Adrenal gland (tissue), 9 donors: ENCODE measurements at regions not wholly inside any gene's neighbourhood (a gene's known extent, or its start where the extent isn't known, plus 50 kb on each side); places are given as distances from the start of the nearest gene placed in this dataset.

Experiments
- DNase-seq, 7 donors: peaks; one replicate each; pipeline ENCODE4 v3.0.0-alpha.2; 2019 to 2020
- H3K27ac ChIP-seq, 5 donors: fragments of 200-600 bp; sonication (generic) in 4 of 5; 1 replicate in 3 of 5; 2 replicates in 2 of 5; pipeline versions ENCODE4 v1.5.1 to v1.8.0; 2016 to 2020; ENCODE audit warnings: mild to moderate bottlenecking in 1 of 5
- H3K27me3 ChIP-seq: fragments of 200-600 bp; 2 replicates; pipeline ENCODE4 v1.8.0; 2021
- H3K36me3 ChIP-seq, 2 donors: fragments of 200-600 bp; replicated peaks in 1 of 2; 1 replicate in 1 of 2; 2 replicates in 1 of 2; pipeline versions ENCODE4 v1.5.1 to v1.8.0; 2018 to 2022
- H3K4me1 ChIP-seq, 2 donors: fragments of 200-600 bp; replicated peaks in 1 of 2; 1 replicate in 1 of 2; 2 replicates in 1 of 2; pipeline versions ENCODE4 v1.5.1 to v1.8.0; 2018 to 2021
- H3K4me3 ChIP-seq, 4 donors: fragments of 200-600 bp; sonication (generic) in 3 of 4; one replicate each; pipeline ENCODE4 v1.5.1; 2016 to 2018
- H3K9me3 ChIP-seq, 3 donors: fragments of 200-600 bp; sonication (generic) in 1 of 3; replicated peaks in 1 of 3; 1 replicate in 2 of 3; 2 replicates in 1 of 3; pipeline versions ENCODE4 v1.5.1 to v1.8.0; 2016 to 2021
- CTCF ChIP-seq, 6 experiments: fragments of 450-650 bp in 4 of 6; fragments of 200-600 bp in 2 of 6; sonication (generic) in 1 of 6; IDR thresholded peaks; 1 replicate in 5 of 6; 2 replicates in 1 of 6; pipeline versions ENCODE4 v1.5.1 to v1.8.0; 2016 to 2021; ENCODE audit warnings: antibody characterized with exemption in 6 of 6, mild to moderate bottlenecking in 2 of 6, moderate library complexity in 1 of 6
- POLR2A ChIP-seq, 2 donors: fragments of 450-650 bp; IDR thresholded peaks; one replicate each; pipeline ENCODE4 v1.6.1; 2017; ENCODE audit warnings: antibody characterized with exemption in 2 of 2, mild to moderate bottlenecking in 2 of 2, moderate library complexity in 1 of 2
- WGBS, 4 donors: extraction: QIAGEN DNeasy Blood & Tissue Kit in 2 of 4; methylation state at CpG; one replicate each; pipeline versions ENCODE4 v1.1.5 to v1.1.7; 2013 to 2017; 5-methylcytosine and 5-hydroxymethylcytosine counted together
- intact Hi-C, 2 donors: fragments of 100-400 bp; cut with DNase I; formaldehyde crosslinking; loops; one replicate each; pipeline versions ENCODE4 v1.14.1 to v1.15.0; 2022 to 2023
- donor health status: healthy with polysubstance abuse.
- donor health status: Bipolar disorder and iron deficiency.
- donor health status: DM: yes; HTN: yes; CAD: no.
- donor health status: DM: no; HTN: no; CAD: no.
- donor health status: DM: no; HTN: no; CAD: no.

GRCh38 chr13:85974608-85975366 is 175.6 kb upstream of the SLITRK6 start:
- Histone ChIP-seq H3K27ac (no peak overlapping the region), H3K9me3 (no peaks in the 10 kb centered on the region), H3K36me3 (no peaks in the 10 kb centered on the region), H3K27me3 (no peaks in the 10 kb centered on the region), H3K4me3 (no peak overlapping the region), H3K4me1 (no peaks in the 10 kb centered on the region)
- DNase-seq = no peak
- 58 to 74% (median 69%) methylated on average over 4 of the region's 4 CpGs for WGBS, 4 donors
- TF ChIP-seq POLR2A (IDR thresholded peaks at IDR 0.05) (no peak), CTCF (IDR thresholded peaks at IDR 0.05) (no peak)
- intact Hi-C loops = no loop called here

GRCh38 chr13:85970727-85971126 is 171.5 kb upstream of the SLITRK6 start:
- Histone ChIP-seq H3K27ac (no peak overlapping the region), H3K27me3 (no peaks in the 10 kb centered on the region), H3K4me1 (no peaks in the 10 kb centered on the region), H3K4me3 (no peak overlapping the region), H3K36me3 (no peaks in the 10 kb centered on the region), H3K9me3 (no peaks in the 10 kb centered on the region)
- intact Hi-C loops = no loop called here
- DNase-seq = no peak
- peak in 5 of 6 experiments; percentile 10 to 51 (median 45) for TF ChIP-seq CTCF (IDR thresholded peaks at IDR 0.05)
- no peak for TF ChIP-seq POLR2A (IDR thresholded peaks at IDR 0.05)

GRCh38 chr13:85969331-85969730 is 170.1 kb upstream of the SLITRK6 start:
- DNase-seq = no peak
- TF ChIP-seq CTCF (IDR thresholded peaks at IDR 0.05) = no peak
- no peak for TF ChIP-seq POLR2A (IDR thresholded peaks at IDR 0.05)
- Histone ChIP-seq H3K27ac (no peak overlapping the region), H3K4me3 (no peak overlapping the region), H3K27me3 (no peaks in the 10 kb centered on the region), H3K36me3 (no peaks in the 10 kb centered on the region), H3K4me1 (no peaks in the 10 kb centered on the region), H3K9me3 (no peaks in the 10 kb centered on the region)
- intact Hi-C loops = no loop called here

GRCh38 chr13:85935868-85936467 is 136.7 kb upstream of the SLITRK6 start:
- intact Hi-C loops = no loop called here
- no peaks in the 10 kb centered on the region for H3K27me3 ChIP-seq
- TF ChIP-seq CTCF (IDR thresholded peaks at IDR 0.05) = no peak
- no peak for TF ChIP-seq POLR2A (IDR thresholded peaks at IDR 0.05)
- H3K4me1 ChIP-seq = no peaks in the 10 kb centered on the region
- H3K27ac ChIP-seq = no peak overlapping the region
- no peaks in the 10 kb centered on the region for H3K36me3 ChIP-seq
- no peaks in the 10 kb centered on the region for H3K9me3 ChIP-seq
- WGBS, 4 donors = 79 to 84% (median 82%) methylated on average over 4 of the region's 4 CpGs
- no peak for DNase-seq
- H3K4me3 ChIP-seq = no peak overlapping the region
